ENCODE measurements at regions not wholly inside any gene's neighbourhood (a gene's known extent, or its start where the extent isn't known, plus 50 kb on each side); places are given as distances from the start of the nearest gene placed in this dataset.

DNA sequence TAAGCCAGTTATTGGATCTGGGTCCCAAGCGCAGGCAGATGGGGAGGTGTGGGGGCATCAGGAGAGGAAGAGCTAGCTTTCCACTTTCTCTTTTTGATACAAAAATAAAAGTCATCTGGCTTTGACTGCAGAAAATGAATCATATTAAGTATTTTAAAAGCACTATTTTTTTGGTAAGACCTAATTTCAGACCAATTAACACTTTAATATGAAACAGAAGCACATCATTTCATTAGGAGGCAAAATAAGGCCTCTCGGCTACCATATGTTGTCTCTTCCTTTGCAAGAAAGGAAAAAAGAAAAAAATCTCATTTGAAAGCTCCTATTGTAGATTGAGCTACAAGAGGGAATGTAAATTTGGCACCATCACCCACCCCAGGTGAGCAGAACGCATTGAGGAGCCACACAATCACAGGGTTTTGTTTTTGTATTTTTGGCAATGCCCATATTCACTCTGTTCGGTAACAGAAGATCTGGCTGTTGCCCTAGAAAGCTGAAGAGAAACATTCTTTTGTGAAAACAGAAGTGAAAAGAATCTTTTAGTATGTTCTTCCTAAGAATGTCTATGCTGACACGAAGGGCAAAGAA, 390.7 kb upstream of the ETAA1 start:
- H3K9me3 Mint-ChIP-seq, result no peaks in the 10 kb centered on the region
- no peak overlapping the region for H3K4me3 Mint-ChIP-seq
- no peaks in the 10 kb centered on the region for H3K36me3 Mint-ChIP-seq (ENCODE audit: low read depth)
- no peaks in the 10 kb centered on the region for H3K27me3 Mint-ChIP-seq
- no peaks in the 10 kb centered on the region for H3K4me1 Mint-ChIP-seq (ENCODE audit: low read depth)
- intact Hi-C loops (cut with micrococcal nuclease), result no loop called here
- H3K27ac Mint-ChIP-seq, result no peak overlapping the region

DNA sequence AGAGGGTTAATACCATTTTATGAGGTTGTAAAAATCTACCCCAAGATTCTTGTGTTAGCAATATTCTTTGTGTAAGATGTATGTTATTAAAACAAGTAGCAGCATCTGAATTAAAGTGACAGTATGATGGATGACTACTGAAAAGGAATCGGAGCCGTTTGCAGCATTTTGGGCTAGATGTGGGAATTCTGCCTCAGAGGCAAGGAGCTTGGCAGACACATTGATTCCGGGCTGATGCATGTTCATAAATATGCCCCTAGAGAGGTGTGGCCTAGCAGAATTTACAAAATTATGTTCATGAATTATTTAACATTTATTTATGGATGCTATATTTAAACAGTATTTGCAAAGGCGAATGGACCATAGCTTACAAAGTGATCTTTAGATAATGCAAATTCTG, 389.0 kb upstream of the ETAA1 start:
- Mint-ChIP-seq H3K4me3 (no peak overlapping the region), H3K27ac (no peak overlapping the region), H3K27me3 (no peaks in the 10 kb centered on the region), H3K36me3 (ENCODE audit: low read depth) (no peaks in the 10 kb centered on the region), H3K9me3 (no peaks in the 10 kb centered on the region), H3K4me1 (ENCODE audit: low read depth) (no peaks in the 10 kb centered on the region)
- intact Hi-C loops (cut with micrococcal nuclease), result no loop called here

DNA sequence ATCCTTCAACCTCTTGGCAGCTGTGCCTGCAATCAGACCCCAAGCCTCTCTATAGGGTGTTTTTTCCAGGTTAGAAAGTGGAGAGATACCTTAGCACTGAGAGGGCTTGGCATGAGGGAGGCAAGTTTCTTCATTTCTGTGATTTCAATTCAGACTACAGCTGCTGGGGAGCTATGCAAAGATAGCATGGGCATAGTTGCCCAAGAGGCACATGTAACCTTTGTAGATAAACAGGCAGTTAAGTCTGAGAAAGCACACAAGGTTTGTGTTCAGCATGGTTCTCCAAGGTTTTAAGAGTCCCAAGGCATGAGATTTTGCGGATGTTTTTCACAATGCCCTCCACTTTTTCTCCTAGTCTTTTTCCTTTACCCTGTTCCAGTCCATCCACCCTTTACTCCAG, 385.0 kb upstream of the ETAA1 start:
- intact Hi-C loops (cut with micrococcal nuclease), result no loop called here
- Mint-ChIP-seq H3K9me3 (peaks cover 13% of the 10 kb centered on the region), H3K36me3 (ENCODE audit: low read depth) (no peaks in the 10 kb centered on the region), H3K27ac (no peak overlapping the region), H3K27me3 (no peaks in the 10 kb centered on the region), H3K4me1 (ENCODE audit: low read depth) (no peaks in the 10 kb centered on the region), H3K4me3 (no peak overlapping the region)

DNA sequence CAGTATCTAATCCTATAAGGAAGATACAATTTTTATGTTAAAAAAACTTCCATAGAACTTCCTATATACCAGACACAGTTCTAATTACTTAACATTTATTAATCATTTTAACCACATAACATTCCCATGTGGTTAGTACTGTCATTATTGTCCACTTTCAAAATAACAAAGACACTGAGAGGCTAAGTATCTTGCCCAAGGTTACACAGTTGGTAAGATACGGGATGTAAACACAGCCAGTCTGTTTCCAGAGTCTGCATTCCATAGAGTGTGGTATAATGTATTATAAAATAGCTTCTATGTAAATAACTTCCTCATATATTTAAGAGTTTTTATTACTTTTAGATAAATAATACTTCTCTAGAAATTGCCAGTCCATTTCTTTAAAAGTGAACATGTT, 383.3 kb upstream of the ETAA1 start:
- Mint-ChIP-seq H3K9me3 (peaks cover 13% of the 10 kb centered on the region), H3K4me3 (no peak overlapping the region), H3K27me3 (no peaks in the 10 kb centered on the region), H3K27ac (no peak overlapping the region), H3K36me3 (ENCODE audit: low read depth) (no peaks in the 10 kb centered on the region), H3K4me1 (ENCODE audit: low read depth) (no peaks in the 10 kb centered on the region)
- intact Hi-C loops (cut with micrococcal nuclease), result no loop called here

DNA sequence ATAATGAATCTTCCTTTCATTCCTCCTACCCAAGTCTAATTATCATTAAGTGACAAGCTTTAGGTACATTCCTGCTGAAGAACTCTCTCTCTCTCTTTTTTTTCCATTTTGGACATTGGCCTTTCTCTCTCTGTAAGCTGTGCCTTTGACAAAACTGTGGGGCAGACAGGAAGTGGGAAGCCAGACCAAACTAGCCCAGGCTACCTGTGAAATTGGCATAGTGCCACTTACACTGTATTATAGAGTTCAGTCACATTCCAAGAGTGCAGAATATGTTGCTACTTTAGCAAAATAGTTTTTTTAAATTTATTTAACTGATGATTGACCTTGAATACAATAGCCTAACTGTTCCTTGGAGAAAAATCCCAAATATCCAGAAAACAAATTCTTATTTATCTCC, 381.5 kb upstream of the ETAA1 start:
- Mint-ChIP-seq H3K4me1 (ENCODE audit: low read depth) (no peaks in the 10 kb centered on the region), H3K9me3 (peaks cover 21% of the 10 kb centered on the region), H3K27ac (no peak overlapping the region), H3K4me3 (no peak overlapping the region), H3K36me3 (ENCODE audit: low read depth) (no peaks in the 10 kb centered on the region), H3K27me3 (no peaks in the 10 kb centered on the region)
- intact Hi-C loops (cut with micrococcal nuclease), result no loop called here

DNA sequence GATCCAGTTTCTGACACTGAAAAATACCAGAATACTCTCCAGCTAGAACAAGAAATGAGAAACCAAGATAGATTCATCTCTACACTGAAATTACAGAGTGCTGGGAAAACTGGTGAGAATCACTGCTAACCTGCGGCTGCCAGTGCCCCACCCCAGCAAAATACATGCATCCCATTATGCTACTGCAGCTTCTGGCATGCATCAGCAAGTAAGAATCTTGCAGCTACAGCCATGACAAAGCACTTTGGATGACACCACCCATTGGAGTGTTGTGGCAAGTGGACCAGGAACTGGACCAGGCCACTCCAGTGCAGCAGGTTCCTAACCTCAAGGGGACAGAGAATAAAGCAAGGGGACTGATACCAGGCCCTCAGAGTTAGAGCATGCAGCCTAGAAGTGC, 378.8 kb upstream of the ETAA1 start:
- no peak overlapping the region for H3K27ac Mint-ChIP-seq
- intact Hi-C loops (cut with micrococcal nuclease), result no loop called here
- H3K27me3 Mint-ChIP-seq, result no peaks in the 10 kb centered on the region
- no peaks in the 10 kb centered on the region for H3K36me3 Mint-ChIP-seq (ENCODE audit: low read depth)
- no peaks in the 10 kb centered on the region for H3K4me1 Mint-ChIP-seq (ENCODE audit: low read depth)
- no peak overlapping the region for H3K4me3 Mint-ChIP-seq
- peaks cover 35% of the 10 kb centered on the region for H3K9me3 Mint-ChIP-seq

DNA sequence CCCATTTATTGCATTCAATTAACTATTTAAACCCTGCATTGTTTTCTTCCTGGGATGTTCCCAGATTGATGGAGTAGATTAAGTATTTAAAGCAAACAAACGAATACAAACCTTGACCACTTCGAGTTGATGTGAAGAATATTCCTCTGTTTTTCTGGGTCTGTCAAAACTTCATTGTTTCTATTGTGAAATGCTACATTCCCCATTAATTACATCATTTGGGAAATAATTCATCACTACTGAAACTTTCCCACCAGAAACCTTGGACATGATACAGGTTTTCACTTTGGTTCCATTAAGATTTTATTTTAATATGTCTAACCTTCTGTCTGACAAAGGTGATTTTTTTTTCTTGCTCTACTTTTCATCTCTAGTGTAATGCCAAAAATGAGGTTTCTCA, 365.1 kb upstream of the ETAA1 start:
- H3K4me3 Mint-ChIP-seq, result no peak overlapping the region
- no peak overlapping the region for H3K27ac Mint-ChIP-seq
- no peaks in the 10 kb centered on the region for H3K4me1 Mint-ChIP-seq (ENCODE audit: low read depth)
- H3K27me3 Mint-ChIP-seq, result no peaks in the 10 kb centered on the region
- peaks cover 11% of the 10 kb centered on the region for H3K9me3 Mint-ChIP-seq
- intact Hi-C loops (cut with micrococcal nuclease), result no loop called here
- no peaks in the 10 kb centered on the region for H3K36me3 Mint-ChIP-seq (ENCODE audit: low read depth)

DNA sequence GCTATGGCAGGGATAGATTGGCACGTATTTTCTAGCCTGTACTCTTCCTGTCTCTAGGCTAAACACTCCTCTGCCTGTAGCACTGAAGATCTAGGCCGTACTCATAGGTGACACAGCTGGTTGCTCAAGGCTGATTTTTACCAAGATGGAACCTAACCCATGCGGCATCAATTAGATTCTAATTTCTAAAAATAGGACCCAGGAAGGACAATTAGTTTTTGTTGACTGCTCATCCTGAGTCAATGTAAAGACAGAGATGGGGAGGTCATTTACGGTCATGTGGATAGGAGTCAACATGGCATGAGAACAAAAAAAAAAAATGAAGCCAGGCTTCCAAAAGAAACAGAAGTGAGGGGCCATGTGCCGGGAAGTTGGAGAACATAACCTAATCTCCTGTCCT, 360.7 kb upstream of the ETAA1 start:
- no peak overlapping the region for H3K27ac Mint-ChIP-seq
- H3K27me3 Mint-ChIP-seq, result no peaks in the 10 kb centered on the region
- H3K9me3 Mint-ChIP-seq, result peaks cover 4% of the 10 kb centered on the region
- no peaks in the 10 kb centered on the region for H3K36me3 Mint-ChIP-seq (ENCODE audit: low read depth)
- no peaks in the 10 kb centered on the region for H3K4me1 Mint-ChIP-seq (ENCODE audit: low read depth)
- intact Hi-C loops (cut with micrococcal nuclease), result no loop called here
- no peak overlapping the region for H3K4me3 Mint-ChIP-seq

DNA sequence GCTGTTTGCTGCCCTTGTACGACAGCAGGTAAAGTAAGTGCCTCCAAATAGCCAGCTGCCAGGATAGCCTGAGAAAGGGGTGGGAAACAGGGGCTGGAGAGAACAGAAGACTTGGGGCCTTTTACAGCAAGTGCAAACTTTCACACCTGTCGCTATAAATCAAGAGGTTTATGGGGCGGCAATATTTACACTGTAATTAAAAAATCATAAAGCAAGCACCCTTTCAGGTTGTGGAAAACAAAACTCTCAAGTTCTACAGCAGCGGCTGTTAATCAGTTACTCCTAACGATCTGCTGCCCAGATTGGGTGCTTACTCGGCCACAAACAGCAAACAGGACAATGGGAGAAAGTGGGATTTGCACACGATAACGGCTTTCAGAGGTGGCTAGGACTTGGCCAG, 359.5 kb upstream of the ETAA1 start:
- Mint-ChIP-seq H3K36me3 (ENCODE audit: low read depth) (no peaks in the 10 kb centered on the region), H3K4me1 (ENCODE audit: low read depth) (no peaks in the 10 kb centered on the region), H3K27ac (no peak overlapping the region), H3K9me3 (no peaks in the 10 kb centered on the region), H3K4me3 (no peak overlapping the region), H3K27me3 (no peaks in the 10 kb centered on the region)
- intact Hi-C loops (cut with micrococcal nuclease), result no loop called here

DNA sequence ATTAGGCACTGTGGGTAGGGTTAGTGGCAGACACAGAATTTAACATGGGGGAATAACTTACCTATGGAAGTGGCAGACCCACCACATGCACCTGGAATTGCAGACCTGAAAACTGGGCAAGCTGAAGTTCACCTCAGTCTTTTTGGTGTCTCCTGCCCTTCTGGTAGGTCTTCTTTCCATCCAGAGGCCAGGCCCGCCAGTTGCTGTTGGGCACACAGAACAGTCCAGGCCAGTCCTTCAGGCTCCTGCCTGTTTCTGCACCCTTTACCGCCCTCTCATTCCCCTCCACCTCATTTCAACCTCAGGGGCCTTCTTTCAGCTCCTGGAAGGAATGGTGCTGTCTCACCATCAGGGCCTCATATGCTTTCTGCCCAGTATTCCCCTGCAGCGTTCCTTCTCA, 358.9 kb upstream of the ETAA1 start:
- H3K27me3 Mint-ChIP-seq, result no peaks in the 10 kb centered on the region
- no peaks in the 10 kb centered on the region for H3K36me3 Mint-ChIP-seq (ENCODE audit: low read depth)
- intact Hi-C loops (cut with micrococcal nuclease), result no loop called here
- H3K9me3 Mint-ChIP-seq, result no peaks in the 10 kb centered on the region
- H3K4me3 Mint-ChIP-seq, result no peak overlapping the region
- no peaks in the 10 kb centered on the region for H3K4me1 Mint-ChIP-seq (ENCODE audit: low read depth)
- no peak overlapping the region for H3K27ac Mint-ChIP-seq

DNA sequence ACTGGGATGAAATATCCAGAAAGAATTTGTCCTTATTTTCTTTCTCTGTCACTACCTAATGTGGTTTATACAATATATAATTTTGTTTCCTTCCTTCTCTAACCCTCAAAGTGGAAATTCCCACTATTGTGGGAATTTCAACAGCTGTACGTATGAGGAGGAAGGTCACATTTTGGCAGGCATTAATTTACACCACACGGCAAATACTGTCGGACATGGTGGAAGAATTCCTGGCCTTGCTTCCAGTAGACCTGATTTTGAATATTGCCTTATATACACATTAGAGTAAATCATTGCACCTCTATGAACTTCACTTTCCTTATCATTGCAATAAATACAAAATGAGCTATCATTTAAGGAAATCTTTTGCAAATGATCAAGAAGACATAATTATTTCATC, 358.1 kb upstream of the ETAA1 start:
- Mint-ChIP-seq H3K9me3 (no peaks in the 10 kb centered on the region), H3K4me1 (ENCODE audit: low read depth) (no peaks in the 10 kb centered on the region), H3K27ac (no peak overlapping the region), H3K4me3 (no peak overlapping the region), H3K36me3 (ENCODE audit: low read depth) (no peaks in the 10 kb centered on the region), H3K27me3 (no peaks in the 10 kb centered on the region)
- intact Hi-C loops (cut with micrococcal nuclease), result no loop called here

DNA sequence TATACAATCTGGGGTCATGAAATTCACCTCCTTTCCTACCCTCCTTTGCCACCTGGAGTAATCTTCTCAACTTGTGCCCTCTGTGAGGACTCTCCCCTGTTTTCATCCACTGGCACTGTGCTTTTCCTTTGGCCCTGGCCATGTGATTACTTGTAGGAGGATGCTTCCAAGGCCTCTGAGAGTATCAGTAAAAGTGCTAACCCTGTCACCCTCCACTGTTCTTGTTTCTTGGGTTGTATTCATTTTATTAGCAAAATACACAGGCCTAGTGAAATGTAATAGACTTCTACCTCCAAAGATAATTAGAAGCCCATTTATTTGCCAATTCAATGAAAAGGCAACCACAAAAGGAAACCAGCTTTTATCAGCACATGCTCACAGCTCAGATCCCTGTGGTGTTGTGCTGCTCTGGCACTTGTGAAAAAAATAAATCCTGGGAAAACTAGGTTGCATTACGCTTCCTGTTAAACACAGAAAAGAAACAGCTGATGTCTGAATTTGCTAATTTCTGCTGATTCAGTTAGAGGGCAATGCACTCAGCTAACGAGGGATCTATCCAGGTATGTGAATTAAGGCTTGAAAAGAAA, 357.5 kb upstream of the ETAA1 start:
- Mint-ChIP-seq H3K36me3 (ENCODE audit: low read depth) (no peaks in the 10 kb centered on the region), H3K27me3 (no peaks in the 10 kb centered on the region), H3K4me3 (no peak overlapping the region), H3K27ac (no peak overlapping the region), H3K4me1 (ENCODE audit: low read depth) (no peaks in the 10 kb centered on the region), H3K9me3 (no peaks in the 10 kb centered on the region)
- intact Hi-C loops (cut with micrococcal nuclease), result no loop called here

DNA sequence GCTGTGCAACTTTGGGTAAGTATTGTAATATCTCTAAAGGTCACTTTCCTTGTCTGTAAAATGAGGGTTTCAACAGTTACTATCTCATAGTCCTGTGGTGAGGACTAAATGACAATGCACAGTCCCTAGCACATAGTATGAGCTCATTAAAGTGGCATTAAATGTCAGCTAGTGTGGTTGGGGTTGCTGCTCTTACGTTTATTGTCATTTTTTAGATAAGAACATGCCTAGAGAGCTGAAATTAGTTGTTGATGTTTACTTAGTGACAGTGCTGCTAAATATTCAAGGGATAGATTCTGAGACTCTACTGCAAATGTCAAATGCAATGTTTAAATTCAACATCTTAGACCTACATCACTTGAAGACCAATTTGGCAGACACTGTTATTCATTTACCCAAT, 356.1 kb upstream of the ETAA1 start:
- H3K36me3 Mint-ChIP-seq (ENCODE audit: low read depth), result no peaks in the 10 kb centered on the region
- intact Hi-C loops (cut with micrococcal nuclease), result no loop called here
- H3K4me3 Mint-ChIP-seq, result no peak overlapping the region
- no peaks in the 10 kb centered on the region for H3K4me1 Mint-ChIP-seq (ENCODE audit: low read depth)
- H3K27ac Mint-ChIP-seq, result no peak overlapping the region
- H3K9me3 Mint-ChIP-seq, result no peaks in the 10 kb centered on the region
- no peaks in the 10 kb centered on the region for H3K27me3 Mint-ChIP-seq

DNA sequence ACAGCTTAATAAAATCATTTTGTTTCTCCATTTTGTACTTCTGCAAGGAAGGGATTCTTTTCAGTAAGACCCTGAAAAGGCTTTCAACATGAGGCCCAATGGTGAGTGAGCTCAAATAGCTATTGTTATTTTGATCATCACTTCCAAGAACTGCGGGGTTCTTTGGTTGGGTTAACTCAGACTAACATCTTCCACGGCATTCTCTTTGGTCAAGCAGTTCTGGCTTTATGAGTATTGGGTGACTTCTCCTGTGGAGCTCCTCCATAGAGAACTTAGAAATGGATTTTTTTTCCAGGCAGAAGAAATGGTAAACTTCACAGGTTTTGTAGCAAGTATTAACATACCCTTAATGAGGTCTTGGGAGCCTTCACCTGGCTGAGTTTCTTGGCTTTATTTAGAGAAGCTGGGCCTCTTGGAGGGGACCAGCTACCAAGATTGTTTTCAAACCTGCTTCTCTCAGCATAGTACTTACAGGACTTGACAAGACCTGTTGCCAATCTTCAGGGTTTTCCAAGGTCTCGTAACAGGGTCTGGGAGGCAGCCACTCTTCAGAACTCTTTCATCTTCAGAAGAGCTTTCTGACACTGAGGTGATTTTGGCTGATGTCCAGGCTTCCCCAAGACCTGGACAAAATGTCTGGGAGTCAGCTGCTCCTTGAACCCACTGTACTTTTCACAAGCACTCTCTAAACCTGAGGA, 353.2 kb upstream of the ETAA1 start:
- intact Hi-C loops (cut with micrococcal nuclease), result no loop called here
- no peaks in the 10 kb centered on the region for H3K27me3 Mint-ChIP-seq
- H3K9me3 Mint-ChIP-seq, result no peaks in the 10 kb centered on the region
- H3K36me3 Mint-ChIP-seq (ENCODE audit: low read depth), result no peaks in the 10 kb centered on the region
- H3K4me3 Mint-ChIP-seq, result no peak overlapping the region
- no peaks in the 10 kb centered on the region for H3K4me1 Mint-ChIP-seq (ENCODE audit: low read depth)
- H3K27ac Mint-ChIP-seq, result no peak overlapping the region

DNA sequence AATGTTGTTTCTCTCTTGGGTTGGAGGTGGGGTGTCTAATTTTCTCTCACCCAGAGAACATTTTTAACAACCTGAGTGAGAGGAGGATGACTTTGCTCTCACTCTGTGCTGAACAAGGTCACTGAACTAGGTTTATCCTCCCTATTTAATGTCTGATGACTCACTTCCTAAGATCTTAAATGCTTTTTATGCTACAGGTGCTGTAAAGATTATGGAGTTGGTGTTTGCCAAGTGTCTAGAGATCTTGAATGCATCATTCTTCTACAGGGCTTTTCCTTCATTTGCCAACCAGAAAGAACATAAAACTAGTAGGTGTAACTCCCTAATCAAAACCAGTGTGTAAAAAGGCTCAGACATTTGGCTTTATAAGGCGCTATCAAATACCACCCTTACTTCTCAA, 350.5 kb upstream of the ETAA1 start:
- no peaks in the 10 kb centered on the region for H3K4me1 Mint-ChIP-seq (ENCODE audit: low read depth)
- H3K27ac Mint-ChIP-seq, result no peak overlapping the region
- intact Hi-C loops (cut with micrococcal nuclease), result no loop called here
- H3K36me3 Mint-ChIP-seq (ENCODE audit: low read depth), result no peaks in the 10 kb centered on the region
- H3K4me3 Mint-ChIP-seq, result no peak overlapping the region
- H3K9me3 Mint-ChIP-seq, result peaks cover 12% of the 10 kb centered on the region
- H3K27me3 Mint-ChIP-seq, result no peaks in the 10 kb centered on the region

Measured in dendritic cell treated with granulocyte-macrophage colony-stimulating factor and Interleukin-4, amounts not matched to agents 40 ng/mL and 50 ng/mL, for 4 days (primary cell).